ENCODE measurements at regions not wholly inside any gene's neighbourhood (a gene's known extent, or its start where the extent isn't known, plus 50 kb on each side); places are given as distances from the start of the nearest gene placed in this dataset.

DNA sequence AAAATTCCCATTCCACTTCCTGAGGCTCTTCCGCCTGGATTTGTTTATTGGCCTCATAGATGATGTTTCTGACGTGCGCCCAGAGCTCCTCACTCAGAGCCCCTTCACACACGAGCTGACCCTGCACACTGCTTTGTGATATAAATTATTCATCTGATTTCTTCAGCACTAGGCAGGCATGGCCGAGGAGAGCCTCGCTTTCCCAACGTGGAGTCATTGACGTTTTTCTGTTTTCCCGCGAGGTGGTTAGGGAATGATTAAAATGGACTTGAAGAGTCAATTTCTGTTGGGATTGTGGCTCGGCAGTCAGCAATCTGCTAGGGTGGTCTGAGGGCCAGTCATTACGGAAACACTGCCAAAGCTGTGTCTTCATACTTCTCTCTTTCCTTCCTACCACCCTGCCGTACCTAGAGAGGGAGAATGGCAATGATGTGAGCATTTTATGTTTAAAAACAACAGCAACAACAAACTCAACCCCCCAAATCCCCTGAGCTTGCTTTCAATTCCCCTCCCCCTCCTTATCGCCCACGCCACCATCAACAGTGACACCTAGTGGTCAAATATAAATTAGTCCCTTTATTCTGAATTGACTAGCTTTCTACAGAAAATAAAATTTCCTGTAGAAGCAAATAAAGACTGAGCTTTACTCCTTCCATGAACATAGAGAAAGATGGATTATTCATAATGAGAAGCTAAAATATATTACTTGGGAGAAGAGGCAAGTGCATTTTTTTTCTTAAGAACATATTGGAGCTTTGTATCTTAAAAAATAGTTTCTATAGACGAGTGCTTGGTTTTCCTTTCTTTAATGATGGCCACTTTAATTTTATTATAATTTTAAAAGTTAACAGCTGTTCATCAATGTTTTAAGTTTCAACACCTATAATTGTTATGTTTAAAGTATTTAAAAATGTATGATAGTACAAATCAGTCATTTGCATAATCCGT lies 285.1 kb downstream of the MTX2 start:
- no peak for TF ChIP-seq POLR2AphosphoS5 (IDR thresholded peaks at IDR 0.05; ENCODE audit: borderline replicate concordance, low read depth, low read length)
- no peak for TF ChIP-seq EZH2 (IDR thresholded peaks at IDR 0.05)
- no peak for TF ChIP-seq FOXP2 (optimal IDR thresholded peaks at IDR 0.05; ENCODE audit: control extremely low read depth, extremely low read length, insufficient read depth)
